HFFc6 (cell line): ENCODE measurements at regions not wholly inside any gene's neighbourhood (a gene's known extent, or its start where the extent isn't known, plus 50 kb on each side); places are given as distances from the start of the nearest gene placed in this dataset.
"Not testable (repeated sequence)": the region's sequence is repeated elsewhere in the genome, so short reads cannot be mapped to it uniquely, and the experiment has no call there.

ENCODE experiments used
- DNase-seq: peaks from one replicate; pipeline ENCODE4 v3.0.0-alpha.2; 2018
- H3K27ac Mint-ChIP-seq: 2 replicates; pipeline ENCODE4 v1.8.0; 2020; ENCODE audit warnings: mild to moderate bottlenecking, mixed read lengths
- H3K27me3 Mint-ChIP-seq: 2 replicates; pipeline ENCODE4 v1.8.0; 2021; ENCODE audit warnings: mild to moderate bottlenecking, moderate library complexity, mixed read lengths; ENCODE audit not compliant: insufficient read depth
- H3K36me3 Mint-ChIP-seq: 2 replicates; pipeline ENCODE4 v1.8.0; 2021; ENCODE audit warnings: low read depth, mixed read lengths
- H3K4me1 Mint-ChIP-seq: 2 replicates; pipeline ENCODE4 v1.8.0; 2020; ENCODE audit warnings: low read depth, mixed read lengths
- H3K4me3 Mint-ChIP-seq: 2 replicates; pipeline ENCODE4 v1.8.0; 2020; ENCODE audit warnings: mild to moderate bottlenecking, moderate library complexity, mixed read lengths
- H3K9me3 Mint-ChIP-seq: 2 replicates; pipeline ENCODE4 v1.8.0; 2020; ENCODE audit warnings: mild to moderate bottlenecking, mixed read lengths
- TF ChIP-seq, protein P1 (sequence below): fragments of 200-600 bp; sonication (generic); IDR thresholded peaks from 2 replicates; pipeline ENCODE4 v1.5.0; 2021; ENCODE audit warnings: antibody characterized with exemption, mild to moderate bottlenecking

DNA sequence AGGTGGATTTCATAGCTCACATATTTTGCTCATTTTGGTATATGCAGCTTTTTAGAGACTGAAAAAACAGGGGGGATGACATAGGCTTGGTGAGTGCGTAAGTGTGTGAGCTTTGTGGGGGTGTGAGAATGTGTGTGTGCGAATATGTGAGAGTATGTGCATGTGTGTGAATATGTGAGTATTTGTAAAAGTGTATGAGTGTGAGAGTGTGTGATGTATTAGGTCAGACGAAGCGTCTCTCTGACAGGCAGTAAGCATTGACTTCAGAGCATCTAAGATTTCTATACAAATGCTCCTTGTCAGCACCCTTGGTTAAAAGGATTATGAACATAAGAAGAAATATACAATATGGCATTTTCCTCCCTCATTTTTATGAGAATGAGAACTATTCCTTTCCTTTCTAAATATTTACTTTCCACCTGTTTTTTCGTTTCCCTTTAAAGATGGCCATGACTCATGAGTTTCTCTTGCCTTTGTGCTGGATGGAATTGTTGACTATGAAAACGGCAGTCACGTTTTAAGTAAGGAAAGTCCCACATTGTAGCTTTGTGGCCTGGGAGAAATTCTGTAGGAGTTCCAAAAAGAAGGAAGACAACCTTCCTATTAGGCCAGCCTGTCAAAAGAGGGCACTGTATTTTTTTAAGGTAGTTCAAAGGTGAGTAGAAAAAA lies 276.4 kb downstream of the FOXL1 start:
- H3K4me3 Mint-ChIP-seq: peak overlapping the region; percentile 41
- TF ChIP-seq, protein P1, sequence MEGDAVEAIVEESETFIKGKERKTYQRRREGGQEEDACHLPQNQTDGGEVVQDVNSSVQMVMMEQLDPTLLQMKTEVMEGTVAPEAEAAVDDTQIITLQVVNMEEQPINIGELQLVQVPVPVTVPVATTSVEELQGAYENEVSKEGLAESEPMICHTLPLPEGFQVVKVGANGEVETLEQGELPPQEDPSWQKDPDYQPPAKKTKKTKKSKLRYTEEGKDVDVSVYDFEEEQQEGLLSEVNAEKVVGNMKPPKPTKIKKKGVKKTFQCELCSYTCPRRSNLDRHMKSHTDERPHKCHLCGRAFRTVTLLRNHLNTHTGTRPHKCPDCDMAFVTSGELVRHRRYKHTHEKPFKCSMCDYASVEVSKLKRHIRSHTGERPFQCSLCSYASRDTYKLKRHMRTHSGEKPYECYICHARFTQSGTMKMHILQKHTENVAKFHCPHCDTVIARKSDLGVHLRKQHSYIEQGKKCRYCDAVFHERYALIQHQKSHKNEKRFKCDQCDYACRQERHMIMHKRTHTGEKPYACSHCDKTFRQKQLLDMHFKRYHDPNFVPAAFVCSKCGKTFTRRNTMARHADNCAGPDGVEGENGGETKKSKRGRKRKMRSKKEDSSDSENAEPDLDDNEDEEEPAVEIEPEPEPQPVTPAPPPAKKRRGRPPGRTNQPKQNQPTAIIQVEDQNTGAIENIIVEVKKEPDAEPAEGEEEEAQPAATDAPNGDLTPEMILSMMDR: no peak
- peaks cover 19% of the 10 kb centered on the region for H3K4me1 Mint-ChIP-seq
- H3K9me3 Mint-ChIP-seq: no peaks in the 10 kb centered on the region
- no peaks in the 10 kb centered on the region for H3K36me3 Mint-ChIP-seq
- peak overlapping the region; percentile 50 for H3K27ac Mint-ChIP-seq
- DNase-seq: no peak
- peaks cover 6% of the 10 kb centered on the region; the same call in 1 of the 2 replicates for H3K27me3 Mint-ChIP-seq

DNA sequence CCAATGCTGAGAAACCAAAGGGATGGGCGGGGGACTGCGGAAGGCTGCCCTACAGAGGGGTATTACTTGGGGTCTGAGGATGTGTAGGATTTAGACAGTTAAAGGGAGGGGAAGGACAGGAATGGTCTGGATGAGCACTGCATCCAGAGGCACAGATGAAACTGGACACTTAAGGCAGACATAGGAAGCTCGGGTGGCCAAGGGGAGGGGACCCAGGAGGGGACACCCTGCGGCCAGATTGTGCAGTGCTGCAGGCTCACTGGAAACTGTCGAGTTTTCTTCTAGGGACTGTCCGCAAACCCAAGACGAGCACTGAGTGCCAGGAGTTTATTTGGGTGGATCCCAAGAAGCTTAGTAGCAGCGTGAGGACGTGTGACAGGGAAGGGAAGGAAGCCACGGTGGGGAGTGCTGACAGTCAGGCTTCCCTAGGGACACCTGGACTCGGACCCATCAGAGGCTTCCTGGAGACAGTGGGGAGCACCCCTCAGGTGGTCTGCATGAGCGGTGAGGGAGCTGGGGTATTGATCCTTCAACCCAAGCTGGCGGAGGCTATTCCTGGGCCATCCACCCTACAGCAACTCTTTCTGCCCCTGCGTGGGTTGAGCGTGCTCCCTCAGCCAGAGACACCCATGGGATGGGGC lies 278.7 kb downstream of the FOXL1 start:
- TF ChIP-seq, protein P1: peak; percentile 28; the same call in 1 of the 2 replicates

DNA sequence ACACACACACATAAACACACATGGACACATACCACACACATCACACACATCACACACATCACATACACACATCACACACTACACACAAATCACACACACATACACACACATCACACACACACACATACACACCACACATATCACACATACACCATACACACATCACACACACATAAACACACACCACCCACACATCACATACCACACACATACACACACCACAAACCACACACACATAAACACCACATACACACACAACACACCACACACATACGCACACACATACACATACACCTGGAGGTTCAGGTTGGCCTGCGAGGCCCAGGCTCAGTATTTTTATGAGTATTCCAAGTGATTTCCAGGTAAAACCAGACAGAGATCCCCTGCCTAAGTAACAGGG lies 279.5 kb downstream of the FOXL1 start:
- H3K4me1 Mint-ChIP-seq: peaks cover 19% of the 10 kb centered on the region
- TF ChIP-seq, protein P1: no peak
- no peaks in the 10 kb centered on the region for H3K9me3 Mint-ChIP-seq
- H3K4me3 Mint-ChIP-seq: no peak overlapping the region
- no peak overlapping the region for H3K27ac Mint-ChIP-seq
- DNase-seq: no peak
- H3K27me3 Mint-ChIP-seq: peaks cover 10% of the 10 kb centered on the region; the same call in 1 of the 2 replicates
- H3K36me3 Mint-ChIP-seq: no peaks in the 10 kb centered on the region

More for the DNA sequence above, 278.7 kb downstream of the FOXL1 start:
- Mint-ChIP-seq H3K27ac (no peak overlapping the region), H3K9me3 (no peaks in the 10 kb centered on the region), H3K4me3 (no peak overlapping the region), H3K4me1 (peaks cover 19% of the 10 kb centered on the region), H3K27me3 (peaks cover 10% of the 10 kb centered on the region; the same call in 1 of the 2 replicates), H3K36me3 (no peaks in the 10 kb centered on the region)
- no peak for DNase-seq

DNA sequence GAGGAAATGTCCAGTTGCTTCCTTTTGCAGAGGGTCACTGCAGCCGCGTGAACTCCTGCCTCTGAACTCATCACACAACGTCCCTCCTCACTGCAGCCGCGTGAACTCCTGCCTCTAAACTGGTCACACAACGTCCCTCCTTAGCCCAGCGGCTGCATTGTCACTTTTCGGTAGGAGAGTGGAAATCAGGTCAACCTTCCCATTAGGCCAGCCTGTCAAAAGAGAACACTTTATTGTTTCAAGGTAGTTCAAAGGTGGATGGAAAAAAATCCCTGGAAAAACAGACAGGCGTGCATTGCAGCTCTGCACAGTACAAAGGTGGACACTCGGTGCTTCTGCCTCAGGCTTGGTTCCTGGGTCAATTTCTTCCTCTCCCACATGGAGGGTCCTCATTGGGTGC lies 280.2 kb downstream of the FOXL1 start:
- Mint-ChIP-seq H3K36me3 (no peaks in the 10 kb centered on the region), H3K27ac (no peak overlapping the region), H3K4me3 (no peak overlapping the region), H3K9me3 (no peaks in the 10 kb centered on the region), H3K27me3 (peaks cover 13% of the 10 kb centered on the region), H3K4me1 (peaks cover 18% of the 10 kb centered on the region)
- TF ChIP-seq, protein P1: no peak
- no peak for DNase-seq

DNA sequence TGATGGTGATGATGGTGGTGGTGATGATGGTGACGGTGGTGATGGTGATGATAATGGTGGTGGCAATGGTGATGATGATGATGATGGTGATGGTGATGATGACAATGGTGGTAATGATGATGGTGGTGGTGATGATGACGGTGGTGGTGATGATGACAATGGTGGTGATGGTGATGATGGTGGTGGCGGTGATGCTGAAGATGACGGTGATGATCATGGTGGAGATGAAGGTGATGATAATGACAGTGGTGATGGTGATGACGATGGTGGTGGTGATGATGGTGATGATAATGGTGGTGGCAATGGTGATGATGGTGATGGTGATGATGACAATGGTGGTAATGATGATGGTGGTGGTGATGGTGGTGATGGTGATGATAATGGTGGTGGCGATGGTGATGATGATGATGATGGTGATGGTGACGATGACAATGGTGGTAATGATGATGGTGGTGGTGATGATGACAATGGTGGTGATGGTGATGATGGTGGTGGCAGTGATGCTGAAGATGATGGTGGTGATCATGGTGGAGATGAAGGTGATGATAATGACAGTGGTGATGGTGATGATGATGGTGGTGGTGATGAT lies 283.0 kb downstream of the FOXL1 start:
- Mint-ChIP-seq H3K27me3 (peaks cover 22% of the 10 kb centered on the region), H3K4me1 (peaks cover 10% of the 10 kb centered on the region)
- H3K4me3 Mint-ChIP-seq, H3K36me3 Mint-ChIP-seq, H3K27ac Mint-ChIP-seq, DNase-seq, H3K9me3 Mint-ChIP-seq: not testable (repeated sequence)
